SJCRH30 (cell line): ENCODE measurements at regions not wholly inside any gene's neighbourhood (a gene's known extent, or its start where the extent isn't known, plus 50 kb on each side); places are given as distances from the start of the nearest gene placed in this dataset.

Experiments used
- DNase-seq, 2 experiments: peaks; one replicate each; pipeline ENCODE4 v3.0.0-alpha.2; 2015 to 2020
- H3K27ac ChIP-seq: fragments of 250-450 bp; sonication (Bioruptor Pico); 2 replicates; pipeline ENCODE4 v1.5.1; 2020; ENCODE audit warnings: mild to moderate bottlenecking, moderate library complexity
- H3K27me3 ChIP-seq: fragments of 250-450 bp; sonication (Bioruptor Pico); 2 replicates; pipeline ENCODE4 v1.5.1; 2020; ENCODE audit warnings: mild to moderate bottlenecking, moderate library complexity
- H3K36me3 ChIP-seq: fragments of 250-450 bp; sonication (Bioruptor Pico); 2 replicates; pipeline ENCODE4 v1.5.1; 2020; ENCODE audit warnings: mild to moderate bottlenecking, moderate library complexity
- H3K4me1 ChIP-seq: fragments of 250-450 bp; sonication (Bioruptor Pico); 2 replicates; pipeline ENCODE4 v1.5.1; 2020; ENCODE audit warnings: mild to moderate bottlenecking, moderate library complexity
- H3K4me3 ChIP-seq: fragments of 250-450 bp; sonication (Bioruptor Pico); 2 replicates; pipeline ENCODE4 v1.5.1; 2020; ENCODE audit warnings: mild to moderate bottlenecking, moderate library complexity
- H3K9me3 ChIP-seq: fragments of 250-450 bp; sonication (Bioruptor Pico); replicated peaks from 2 replicates; pipeline ENCODE4 v1.5.1; 2020; ENCODE audit warnings: mild to moderate bottlenecking, moderate library complexity

DNA sequence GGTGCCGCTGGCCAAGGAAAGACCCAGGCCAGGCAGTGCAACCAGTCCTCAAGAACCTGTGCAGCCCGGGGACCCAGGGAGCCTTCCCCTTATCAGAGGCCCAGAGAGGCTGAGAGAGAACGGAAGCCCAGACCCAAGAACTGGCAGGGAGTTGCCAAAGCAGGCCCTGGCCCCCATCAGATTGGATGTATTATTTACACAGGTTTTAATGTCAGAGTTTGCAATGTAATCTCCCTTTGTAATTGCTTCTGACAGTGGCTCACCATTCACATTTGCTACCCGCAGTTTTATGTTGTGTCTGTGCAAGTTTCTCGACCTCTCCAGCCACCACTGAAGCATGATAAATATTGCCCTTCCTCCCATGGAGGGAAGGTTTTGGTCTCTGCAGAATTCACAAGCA is 660.9 kb downstream of the LIG4 start:
- no peak for DNase-seq
- no peaks in the 10 kb centered on the region for H3K9me3 ChIP-seq
- H3K4me3 ChIP-seq = no peak overlapping the region
- H3K36me3 ChIP-seq = no peaks in the 10 kb centered on the region
- H3K27me3 ChIP-seq = no peaks in the 10 kb centered on the region
- no peak overlapping the region for H3K27ac ChIP-seq
- H3K4me1 ChIP-seq = no peaks in the 10 kb centered on the region

DNA sequence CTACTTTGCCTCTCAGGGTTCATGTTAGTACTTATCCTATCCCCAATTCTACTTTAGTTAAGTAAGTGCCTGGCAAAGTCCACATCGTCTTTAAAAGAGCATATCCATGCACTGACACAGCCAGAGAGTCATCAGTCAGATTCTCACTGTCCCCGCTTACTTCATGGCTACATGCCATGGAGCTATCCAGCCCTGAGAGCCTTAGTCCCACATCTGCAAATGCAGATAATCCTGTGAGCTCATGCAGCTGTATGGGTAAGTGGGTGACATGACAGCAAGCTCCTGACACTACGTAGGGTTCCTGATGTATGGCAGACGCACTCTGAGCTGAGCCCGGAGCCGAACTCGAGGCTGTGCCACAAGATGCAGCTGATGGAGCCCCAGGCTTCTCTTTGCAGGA is 661.5 kb downstream of the LIG4 start:
- no peaks in the 10 kb centered on the region for H3K36me3 ChIP-seq
- H3K27ac ChIP-seq = no peak overlapping the region
- H3K9me3 ChIP-seq = no peaks in the 10 kb centered on the region
- no peaks in the 10 kb centered on the region for H3K4me1 ChIP-seq
- no peak overlapping the region for H3K4me3 ChIP-seq
- H3K27me3 ChIP-seq = no peaks in the 10 kb centered on the region
- no peak for DNase-seq

DNA sequence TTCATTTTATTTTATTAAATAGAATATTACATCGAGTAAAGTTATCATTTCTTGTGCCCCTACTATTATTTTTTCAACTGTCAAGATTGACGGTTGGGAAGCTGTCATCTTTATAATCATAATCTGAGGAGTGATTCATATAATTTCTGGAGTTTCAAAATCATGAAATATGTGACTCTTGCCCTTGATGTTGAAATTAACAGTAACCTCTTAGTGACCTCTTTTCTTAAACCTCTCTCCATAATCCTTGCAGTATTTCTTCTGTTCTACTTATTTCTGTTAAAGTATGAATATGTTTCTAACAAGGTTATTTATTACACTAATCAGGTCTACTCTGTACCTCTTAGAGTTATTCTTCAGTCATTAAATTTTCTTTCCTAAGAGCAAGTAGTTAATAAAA is 663.8 kb downstream of the LIG4 start:
- no peaks in the 10 kb centered on the region for H3K4me1 ChIP-seq
- H3K9me3 ChIP-seq = no peaks in the 10 kb centered on the region
- no peak for DNase-seq
- no peak overlapping the region for H3K4me3 ChIP-seq
- H3K27ac ChIP-seq = no peak overlapping the region
- no peaks in the 10 kb centered on the region for H3K36me3 ChIP-seq
- H3K27me3 ChIP-seq = no peaks in the 10 kb centered on the region

DNA sequence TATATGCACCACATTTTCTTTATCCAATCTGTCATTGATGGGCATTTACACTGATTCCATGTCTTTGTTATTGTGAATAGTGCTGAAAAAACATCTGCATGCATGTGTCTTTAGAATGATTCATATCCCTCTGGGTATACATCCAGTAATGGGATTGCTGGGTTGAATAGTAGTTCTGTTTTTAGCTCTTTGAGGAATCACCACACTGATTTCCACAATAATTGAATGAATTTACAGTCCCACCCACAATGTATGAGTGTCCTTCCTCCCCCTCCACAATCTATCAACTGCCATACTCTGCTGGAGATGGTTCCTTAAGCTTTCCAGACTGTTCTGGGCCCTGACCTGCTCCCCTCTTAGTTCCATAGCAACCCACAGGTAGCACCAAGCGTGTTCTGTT is 667.0 kb downstream of the LIG4 start:
- DNase-seq = no peak
- no peak overlapping the region for H3K4me3 ChIP-seq
- no peaks in the 10 kb centered on the region for H3K36me3 ChIP-seq
- no peaks in the 10 kb centered on the region for H3K4me1 ChIP-seq
- H3K27ac ChIP-seq = no peak overlapping the region
- H3K9me3 ChIP-seq = no peaks in the 10 kb centered on the region
- no peaks in the 10 kb centered on the region for H3K27me3 ChIP-seq

DNA sequence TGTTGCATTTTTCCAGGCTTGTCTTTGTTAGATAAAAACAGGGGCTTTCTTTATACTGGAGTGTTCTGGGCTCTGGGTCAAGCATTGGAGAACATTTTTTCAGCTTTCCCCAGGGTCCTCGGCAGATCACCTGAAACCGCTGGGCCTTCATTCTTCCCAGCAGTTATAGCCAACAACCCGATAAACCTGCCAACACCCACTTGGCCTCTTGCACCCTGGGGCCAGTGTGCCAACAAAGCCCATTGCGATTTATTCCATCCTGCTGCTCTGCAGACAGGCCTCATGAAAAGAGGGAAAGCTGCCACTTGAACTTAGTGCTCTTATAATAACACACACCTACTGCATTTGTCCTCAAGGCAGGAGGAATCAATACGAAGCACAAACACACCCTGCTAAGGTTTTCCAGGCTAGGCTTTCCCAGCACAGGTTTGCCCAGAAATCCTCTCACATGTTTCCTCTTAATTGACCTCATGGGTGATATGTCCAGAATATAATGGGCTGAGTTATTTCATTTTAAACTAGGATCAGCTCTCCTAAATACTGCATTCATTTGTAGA is 669.3 kb downstream of the LIG4 start:
- Histone ChIP-seq H3K36me3 (no peaks in the 10 kb centered on the region), H3K4me3 (no peak overlapping the region), H3K4me1 (no peaks in the 10 kb centered on the region), H3K27ac (no peak overlapping the region), H3K9me3 (no peaks in the 10 kb centered on the region), H3K27me3 (no peaks in the 10 kb centered on the region)
- DNase-seq = no peak

DNA sequence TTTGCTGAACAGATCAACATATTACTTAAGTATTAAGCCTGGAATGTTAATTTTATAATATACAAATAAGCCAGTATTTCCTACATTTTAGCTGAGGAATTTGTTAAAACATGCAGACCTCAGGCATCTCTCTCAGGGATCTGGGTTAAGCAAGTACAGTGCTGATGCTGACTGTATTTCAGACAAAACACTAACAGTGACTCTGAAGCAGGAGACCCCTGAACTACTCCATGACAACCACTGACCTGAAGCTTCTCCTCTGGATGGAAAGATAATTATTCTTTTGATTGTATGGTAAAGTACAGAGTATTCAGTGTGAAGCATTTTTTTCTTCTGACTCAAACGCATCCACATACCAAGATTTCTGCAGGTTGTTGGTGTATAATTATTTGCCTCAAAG is 680.8 kb downstream of the LIG4 start:
- DNase-seq = no peak
- no peak overlapping the region for H3K27ac ChIP-seq
- H3K4me3 ChIP-seq = no peak overlapping the region
- H3K36me3 ChIP-seq = no peaks in the 10 kb centered on the region
- no peaks in the 10 kb centered on the region for H3K27me3 ChIP-seq
- no peaks in the 10 kb centered on the region for H3K9me3 ChIP-seq
- H3K4me1 ChIP-seq = no peaks in the 10 kb centered on the region

DNA sequence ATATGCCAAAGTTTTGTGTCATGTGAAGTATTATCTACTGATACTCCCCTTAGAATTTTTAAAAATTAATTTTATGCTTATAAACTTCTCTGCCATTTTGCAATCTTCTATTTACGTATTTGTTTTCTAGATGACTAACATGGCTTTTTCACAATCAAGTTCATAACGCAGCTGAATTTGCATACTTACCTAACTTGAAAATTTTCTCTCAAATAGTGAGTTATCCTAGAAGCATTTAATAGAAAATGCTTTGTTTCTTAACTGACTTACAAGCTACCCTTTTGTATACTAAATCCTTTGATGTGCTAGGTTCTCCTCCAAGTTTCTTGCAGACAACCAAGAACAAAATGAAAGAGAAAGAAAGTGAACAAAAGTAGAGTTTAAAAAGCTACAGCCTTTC is 683.5 kb downstream of the LIG4 start:
- H3K9me3 ChIP-seq = no peaks in the 10 kb centered on the region
- no peaks in the 10 kb centered on the region for H3K4me1 ChIP-seq
- no peaks in the 10 kb centered on the region for H3K36me3 ChIP-seq
- H3K4me3 ChIP-seq = no peak overlapping the region
- no peak for DNase-seq
- H3K27ac ChIP-seq = no peak overlapping the region
- H3K27me3 ChIP-seq = no peaks in the 10 kb centered on the region

DNA sequence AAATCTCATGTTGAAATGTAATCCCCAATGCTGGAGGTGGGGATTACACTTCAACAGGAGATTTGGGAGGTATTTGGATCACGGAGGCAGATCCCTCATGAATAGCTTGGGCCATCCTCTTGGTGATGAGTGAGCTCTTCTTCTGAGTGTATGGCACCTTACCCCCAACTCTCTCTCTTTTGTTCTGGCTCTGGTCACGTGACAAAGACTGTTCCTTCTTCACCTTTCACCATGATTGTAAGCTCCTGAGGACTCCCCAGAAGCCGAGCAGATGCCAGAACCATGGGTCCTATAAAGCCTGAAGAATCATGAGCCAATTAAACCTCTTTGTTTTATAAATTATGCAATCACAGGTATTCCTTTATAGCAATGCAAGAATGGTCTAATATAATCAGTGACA is 684.2 kb downstream of the LIG4 start:
- Histone ChIP-seq H3K36me3 (no peaks in the 10 kb centered on the region), H3K4me1 (no peaks in the 10 kb centered on the region), H3K9me3 (no peaks in the 10 kb centered on the region), H3K27ac (no peak overlapping the region), H3K4me3 (no peak overlapping the region), H3K27me3 (no peaks in the 10 kb centered on the region)
- no peak for DNase-seq

DNA sequence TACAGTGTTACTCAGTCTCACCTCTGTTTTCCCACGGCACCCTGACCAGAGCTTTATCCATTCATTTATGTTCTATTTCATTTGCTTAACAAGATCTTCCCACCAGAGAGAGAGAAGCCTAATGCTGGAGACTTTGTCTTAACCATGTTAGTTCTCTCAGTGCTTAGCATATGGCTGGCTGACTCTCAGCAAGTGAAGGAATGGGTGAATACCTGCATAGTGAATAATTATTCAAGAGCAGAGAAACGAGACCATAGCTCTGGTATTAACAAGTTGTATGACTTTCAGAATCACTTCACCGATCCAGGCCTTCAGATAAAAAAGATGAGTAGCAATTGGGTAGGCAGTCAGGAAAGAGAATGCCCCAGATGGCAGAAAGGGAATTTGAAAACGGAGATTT is 686.3 kb downstream of the LIG4 start:
- no peak for DNase-seq
- H3K27me3 ChIP-seq = no peaks in the 10 kb centered on the region
- no peak overlapping the region for H3K4me3 ChIP-seq
- no peaks in the 10 kb centered on the region for H3K9me3 ChIP-seq
- no peaks in the 10 kb centered on the region for H3K4me1 ChIP-seq
- H3K36me3 ChIP-seq = no peaks in the 10 kb centered on the region
- no peak overlapping the region for H3K27ac ChIP-seq

DNA sequence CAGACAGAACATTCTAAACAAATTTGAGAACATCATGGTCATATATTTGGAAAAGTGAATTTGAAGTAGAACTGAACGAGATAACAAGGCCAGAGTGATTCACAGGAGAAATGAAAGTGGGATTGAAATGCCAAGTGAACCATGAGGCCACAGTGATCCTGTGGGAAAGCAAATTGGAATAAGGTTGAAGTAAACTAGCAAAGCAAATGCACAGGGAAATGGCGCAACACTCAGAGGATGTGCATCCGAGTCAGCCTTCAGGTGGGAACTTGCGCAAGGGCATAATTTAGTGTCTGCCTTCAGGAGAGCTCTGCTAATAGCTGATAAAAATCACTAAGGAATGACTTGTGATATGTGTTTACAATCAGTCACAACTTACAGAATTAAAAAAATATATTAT is 696.6 kb downstream of the LIG4 start:
- Histone ChIP-seq H3K36me3 (no peaks in the 10 kb centered on the region), H3K27ac (no peak overlapping the region), H3K4me3 (no peak overlapping the region), H3K9me3 (no peaks in the 10 kb centered on the region), H3K27me3 (no peaks in the 10 kb centered on the region), H3K4me1 (no peaks in the 10 kb centered on the region)
- no peak for DNase-seq

DNA sequence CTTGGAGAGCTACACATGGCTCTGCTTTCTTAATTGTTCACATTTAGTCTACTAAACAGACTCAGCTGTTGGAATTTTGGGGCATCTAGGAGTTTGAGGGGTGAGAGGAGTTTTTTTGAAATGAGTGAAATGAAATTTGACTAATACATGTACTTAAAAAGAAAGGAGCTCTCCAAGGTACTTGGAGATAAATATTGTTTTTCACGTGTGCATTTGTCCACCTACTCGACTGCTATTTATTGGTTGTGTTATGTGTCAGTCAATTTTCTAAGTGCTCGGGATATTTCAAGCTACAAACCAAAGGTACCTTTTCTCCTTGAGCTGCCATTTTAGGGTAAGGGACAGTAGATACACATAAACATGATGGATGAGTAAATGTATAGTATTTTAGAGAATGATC is 697.0 kb downstream of the LIG4 start:
- H3K27me3 ChIP-seq = no peaks in the 10 kb centered on the region
- peak in 1 of 2 experiments; percentile 12 for DNase-seq
- no peaks in the 10 kb centered on the region for H3K9me3 ChIP-seq
- H3K4me3 ChIP-seq = no peak overlapping the region
- H3K4me1 ChIP-seq = no peaks in the 10 kb centered on the region
- H3K27ac ChIP-seq = no peak overlapping the region
- H3K36me3 ChIP-seq = no peaks in the 10 kb centered on the region

DNA sequence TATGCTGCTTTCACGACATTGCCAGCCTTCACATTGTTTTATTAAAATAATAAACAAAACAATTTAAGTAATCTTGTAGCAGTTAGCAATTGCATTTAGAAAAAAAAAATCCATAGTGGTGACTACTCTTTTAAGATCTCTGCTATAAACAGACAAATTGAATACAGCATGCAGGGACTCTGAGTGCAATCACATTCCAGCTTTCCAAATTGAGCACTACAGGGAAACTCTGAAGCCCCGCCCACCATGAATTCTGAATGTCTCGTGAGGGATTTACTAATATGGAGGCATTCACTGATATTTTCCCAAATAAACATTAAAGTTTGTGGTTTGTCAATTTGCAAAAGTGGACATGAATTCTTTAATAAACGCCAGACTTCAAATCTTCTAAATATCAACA is 698.8 kb downstream of the LIG4 start:
- Histone ChIP-seq H3K36me3 (no peaks in the 10 kb centered on the region), H3K4me3 (no peak overlapping the region), H3K27ac (no peak overlapping the region), H3K27me3 (no peaks in the 10 kb centered on the region), H3K4me1 (no peaks in the 10 kb centered on the region), H3K9me3 (no peaks in the 10 kb centered on the region)
- DNase-seq = no peak

DNA sequence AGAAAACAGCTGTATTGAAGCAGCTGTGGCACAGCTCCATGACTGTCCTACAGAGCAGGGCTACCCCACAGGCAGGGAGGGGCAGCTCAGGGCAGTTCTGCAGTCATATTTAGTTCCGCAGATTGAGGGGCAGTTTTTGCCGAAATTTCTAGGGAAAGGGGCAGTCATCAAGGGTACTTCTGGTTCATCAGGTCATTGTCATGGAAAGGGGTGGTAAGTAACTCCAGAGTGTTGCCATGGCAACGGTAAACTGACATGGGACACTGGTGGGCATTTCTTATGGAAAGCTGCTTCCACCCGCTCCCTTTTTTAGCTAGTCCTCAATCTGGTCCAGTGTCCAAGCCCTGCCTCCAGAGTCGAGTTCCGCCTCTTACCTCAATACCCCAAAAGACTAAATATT is 702.8 kb downstream of the LIG4 start:
- Histone ChIP-seq H3K27ac (no peak overlapping the region), H3K4me3 (no peak overlapping the region), H3K4me1 (no peaks in the 10 kb centered on the region), H3K27me3 (no peaks in the 10 kb centered on the region), H3K36me3 (no peaks in the 10 kb centered on the region), H3K9me3 (no peaks in the 10 kb centered on the region)
- DNase-seq = no peak

DNA sequence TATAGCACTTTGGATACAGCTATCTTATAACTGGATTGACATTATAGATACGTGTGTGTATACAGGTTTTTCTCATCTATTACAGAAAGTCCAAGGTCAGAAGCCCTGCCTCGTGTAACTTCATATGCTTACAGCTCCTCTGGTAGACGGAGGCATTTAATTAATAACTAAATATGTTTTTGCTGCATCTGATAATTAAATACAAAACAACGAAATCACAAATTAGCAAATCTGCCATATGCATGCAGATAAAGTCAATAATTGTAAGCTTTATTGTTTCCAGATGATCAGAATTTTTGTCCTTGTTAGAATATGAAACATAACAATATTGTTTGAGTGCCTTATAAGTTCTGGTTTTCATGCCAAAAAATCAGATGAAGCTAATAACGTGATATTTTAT is 717.7 kb downstream of the LIG4 start:
- Histone ChIP-seq H3K9me3 (no peaks in the 10 kb centered on the region), H3K27ac (no peak overlapping the region), H3K36me3 (no peaks in the 10 kb centered on the region), H3K4me1 (no peaks in the 10 kb centered on the region), H3K27me3 (no peaks in the 10 kb centered on the region), H3K4me3 (no peak overlapping the region)
- DNase-seq = no peak

DNA sequence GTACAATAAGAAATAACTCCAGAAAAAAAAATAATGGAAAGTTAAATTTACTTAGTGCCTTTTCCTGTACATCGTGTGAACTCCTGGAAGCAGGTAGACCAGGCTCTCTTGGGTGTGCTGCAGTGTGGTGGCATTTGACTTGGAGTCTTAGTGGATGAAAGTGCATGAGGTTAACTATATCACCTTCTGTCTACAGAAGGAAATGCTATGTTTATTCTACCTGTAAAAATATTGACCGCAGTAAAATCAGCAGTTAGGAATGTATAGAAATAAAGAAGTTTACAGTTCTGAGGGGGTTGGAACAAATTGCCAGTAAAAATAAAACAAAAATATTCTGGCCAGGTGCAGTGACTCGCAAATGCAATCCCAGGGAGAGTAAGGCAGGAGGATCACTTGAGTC is 722.1 kb downstream of the LIG4 start:
- Histone ChIP-seq H3K9me3 (no peaks in the 10 kb centered on the region), H3K27ac (no peak overlapping the region), H3K4me3 (no peak overlapping the region), H3K36me3 (no peaks in the 10 kb centered on the region), H3K27me3 (no peaks in the 10 kb centered on the region), H3K4me1 (no peaks in the 10 kb centered on the region)
- no peak for DNase-seq

DNA sequence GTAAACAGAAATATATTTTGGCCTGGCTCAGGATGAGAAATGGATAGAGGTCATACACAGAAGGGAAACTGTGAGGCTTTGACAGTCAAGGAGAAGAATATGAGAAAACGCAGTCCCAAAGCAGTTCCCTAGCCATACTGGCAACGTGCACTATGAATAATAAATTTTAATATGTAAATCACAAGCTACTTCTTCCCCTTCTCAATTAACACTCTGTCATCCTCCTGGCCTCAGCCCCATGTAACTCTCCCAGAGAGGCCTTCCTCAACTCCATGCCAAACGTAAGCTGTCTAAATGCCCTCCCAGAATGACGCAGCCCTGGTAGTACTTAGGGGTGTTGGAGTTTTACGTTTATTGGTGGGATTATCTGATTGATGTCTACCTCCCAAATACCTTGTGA is 732.6 kb downstream of the LIG4 start:
- no peaks in the 10 kb centered on the region for H3K36me3 ChIP-seq
- no peak overlapping the region for H3K4me3 ChIP-seq
- DNase-seq = no peak

DNA sequence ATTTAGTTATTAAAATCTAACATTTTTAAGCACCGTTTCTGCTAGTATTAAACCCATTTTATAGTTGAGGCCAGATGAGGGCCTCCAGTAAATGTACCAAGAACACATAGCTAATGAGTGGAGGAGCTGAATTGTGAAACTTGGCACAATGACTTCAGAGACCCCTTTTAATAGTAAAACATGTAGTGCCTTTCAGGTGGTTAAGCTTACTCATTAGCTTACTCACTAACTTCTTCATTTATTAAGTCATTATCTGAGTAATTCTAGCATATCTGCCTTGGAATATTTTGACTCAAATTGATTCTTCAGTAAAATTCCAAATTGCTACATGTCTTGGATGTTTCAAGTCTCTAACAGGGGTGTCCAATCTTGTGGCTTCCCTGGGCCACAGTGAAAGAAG is 735.2 kb downstream of the LIG4 start:
- Histone ChIP-seq H3K4me3 (no peak overlapping the region), H3K27ac (no peak overlapping the region), H3K36me3 (no peaks in the 10 kb centered on the region; the same call in 1 of the 2 replicates), H3K27me3 (no peaks in the 10 kb centered on the region), H3K4me1 (no peaks in the 10 kb centered on the region), H3K9me3 (no peaks in the 10 kb centered on the region)
- DNase-seq = no peak

More for the DNA sequence above, 732.6 kb downstream of the LIG4 start:
- H3K9me3 ChIP-seq = no peaks in the 10 kb centered on the region
- no peaks in the 10 kb centered on the region for H3K4me1 ChIP-seq
- no peak overlapping the region for H3K27ac ChIP-seq
- no peaks in the 10 kb centered on the region for H3K27me3 ChIP-seq
